HL-60 (cell line): ENCODE measurements at regions not wholly inside any gene's neighbourhood (a gene's known extent, or its start where the extent isn't known, plus 50 kb on each side); places are given as distances from the start of the nearest gene placed in this dataset.

Source experiments
- DNase-seq, 2 experiments: peaks; one replicate each; pipeline ENCODE4 v3.0.0-alpha.2; 2010 to 2020; ENCODE audit warnings: low read depth in 1 of 2, low spot score in 1 of 2
- H3K27ac ChIP-seq: fragments of 250-450 bp; sonication (Bioruptor Pico); replicated peaks from 2 replicates; pipeline ENCODE4 v1.5.1; 2020; ENCODE audit warnings: mild to moderate bottlenecking, moderate library complexity
- H3K27me3 ChIP-seq: fragments of 250-450 bp; sonication (Bioruptor Pico); 2 replicates; pipeline ENCODE4 v1.5.1; 2021; ENCODE audit warnings: mild to moderate bottlenecking, moderate library complexity; ENCODE audit not compliant: insufficient read depth, poor library complexity, severe bottlenecking
- H3K4me3 ChIP-seq: replicated peaks from 2 replicates; pipeline ENCODE4 v1.5.1; 2011; ENCODE audit warnings: mild to moderate bottlenecking, control low read depth, low read length; ENCODE audit not compliant: insufficient read depth
- CTCF ChIP-seq: IDR thresholded peaks from one replicate; pipeline ENCODE4 v1.5.1; 2011; ENCODE audit warnings: low read length, control low read depth, inconsistent platforms; ENCODE audit not compliant: insufficient read depth
- GABPA ChIP-seq: IDR thresholded peaks from 2 replicates; pipeline ENCODE4 v1.6.1; 2012; ENCODE audit warnings: low read depth
- POLR2AphosphoS5 ChIP-seq: IDR thresholded peaks from 2 replicates; pipeline ENCODE4 v1.6.1; 2012; ENCODE audit warnings: low read depth
- REST ChIP-seq: IDR thresholded peaks from 2 replicates; pipeline ENCODE4 v1.6.1; 2012; ENCODE audit warnings: low read depth; ENCODE audit not compliant: insufficient replicate concordance
- SPI1 ChIP-seq: IDR thresholded peaks from 2 replicates; pipeline ENCODE4 v1.6.1; 2012; ENCODE audit warnings: low read depth, mild to moderate bottlenecking, borderline replicate concordance

- Histone ChIP-seq H3K27me3 (no peaks in the 10 kb centered on the region), H3K27ac (no peak overlapping the region), H3K4me3 (no peak overlapping the region)
- no peak for DNase-seq
- no peak for TF ChIP-seq GABPA
- no peak for TF ChIP-seq REST
- no peak for TF ChIP-seq CTCF
- no peak for TF ChIP-seq SPI1
- no peak for TF ChIP-seq POLR2AphosphoS5
Measured at GRCh38 chr12:59393506-59393905, 202.3 kb upstream of the SLC16A7 start.

- Histone ChIP-seq H3K4me3 (no peak overlapping the region), H3K27me3 (no peaks in the 10 kb centered on the region), H3K27ac (no peak overlapping the region)
- TF ChIP-seq POLR2AphosphoS5 = no peak
- no peak for TF ChIP-seq CTCF
- TF ChIP-seq GABPA = no peak
- TF ChIP-seq SPI1 = no peak
- no peak for TF ChIP-seq REST
- DNase-seq = no peak
Measured at GRCh38 chr12:59389968-59390576, 205.8 kb upstream of the SLC16A7 start.

- no peak for TF ChIP-seq POLR2AphosphoS5
- TF ChIP-seq GABPA = no peak
- TF ChIP-seq SPI1 = no peak
- TF ChIP-seq CTCF = no peak
- TF ChIP-seq REST = no peak
- DNase-seq = no peak
- H3K27ac ChIP-seq = no peak overlapping the region
- no peak overlapping the region for H3K4me3 ChIP-seq
- no peaks in the 10 kb centered on the region for H3K27me3 ChIP-seq
Measured at GRCh38 chr12:59388694-59389093, 207.1 kb upstream of the SLC16A7 start.
